HepG2 (cell line): ENCODE measurements at regions not wholly inside any gene's neighbourhood (a gene's known extent, or its start where the extent isn't known, plus 50 kb on each side); places are given as distances from the start of the nearest gene placed in this dataset.

ENCODE experiments used
- CCAR2 ChIP-seq: fragments of 200-400 bp; formaldehyde crosslinking; optimal IDR thresholded peaks from 2 replicates; pipeline ENCODE3; 2018; ENCODE audit warnings: low read depth, mild to moderate bottlenecking, low read length, moderate library complexity
- CTCF ChIP-seq: sonication (generic); formaldehyde crosslinking; IDR thresholded peaks from 2 replicates; pipeline ENCODE4 v1.5.0; 2020; ENCODE audit warnings: mild to moderate bottlenecking, missing genetic modification reagents, moderate library complexity
- NFE2L2 ChIP-seq: fragments of 150-350 bp; IDR thresholded peaks from 2 replicates; pipeline ENCODE4 v1.6.1; 2014; ENCODE audit warnings: low read length
- THAP8 ChIP-seq: sonication (generic); formaldehyde crosslinking; IDR thresholded peaks from 2 replicates; pipeline ENCODE4 v1.5.1; 2020; ENCODE audit warnings: missing genetic modification reagents, mild to moderate bottlenecking, borderline replicate concordance
- TF ChIP-seq, protein P1 (sequence below): sonication (generic); formaldehyde crosslinking; IDR thresholded peaks from 2 replicates; pipeline ENCODE4 v1.4.0; 2020; ENCODE audit warnings: missing genetic modification reagents

GRCh38 chr15:93143186-93143585 lies 54.2 kb upstream of the RGMA start:
- TF ChIP-seq CTCF (CRISPR knock-in tag) (no peak), THAP8 (CRISPR knock-in tag) (no peak), NFE2L2 (no peak), CCAR2 (no peak)
- TF ChIP-seq, protein P1, sequence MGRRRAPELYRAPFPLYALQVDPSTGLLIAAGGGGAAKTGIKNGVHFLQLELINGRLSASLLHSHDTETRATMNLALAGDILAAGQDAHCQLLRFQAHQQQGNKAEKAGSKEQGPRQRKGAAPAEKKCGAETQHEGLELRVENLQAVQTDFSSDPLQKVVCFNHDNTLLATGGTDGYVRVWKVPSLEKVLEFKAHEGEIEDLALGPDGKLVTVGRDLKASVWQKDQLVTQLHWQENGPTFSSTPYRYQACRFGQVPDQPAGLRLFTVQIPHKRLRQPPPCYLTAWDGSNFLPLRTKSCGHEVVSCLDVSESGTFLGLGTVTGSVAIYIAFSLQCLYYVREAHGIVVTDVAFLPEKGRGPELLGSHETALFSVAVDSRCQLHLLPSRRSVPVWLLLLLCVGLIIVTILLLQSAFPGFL (CRISPR knock-in tag) = no peak
